MM.1S (cell line): ENCODE measurements at regions not wholly inside any gene's neighbourhood (a gene's known extent, or its start where the extent isn't known, plus 50 kb on each side); places are given as distances from the start of the nearest gene placed in this dataset.

Experiments used
- DNase-seq: peaks from one replicate; pipeline ENCODE4 v3.0.0-alpha.2; 2015
- H2AFZ ChIP-seq: fragments of 300-600 bp; sonication (generic); 2 replicates; pipeline ENCODE4 v1.6.0; 2016; ENCODE audit warnings: antibody characterized with exemption, low read length
- H3F3A ChIP-seq: fragments of 300-600 bp; sonication (generic); 2 replicates; pipeline ENCODE4 v1.6.1; 2016; ENCODE audit warnings: mild to moderate bottlenecking, antibody characterized with exemption, low read length, moderate library complexity, mixed read lengths; ENCODE audit not compliant: insufficient read depth
- H3K27ac ChIP-seq: fragments of 300-600 bp; sonication (generic); 2 replicates; pipeline ENCODE4 v1.5.1; 2016; ENCODE audit warnings: mild to moderate bottlenecking, low read length
- H3K27me3 ChIP-seq: fragments of 300-600 bp; sonication (generic); replicated peaks from 2 replicates; pipeline ENCODE4 v1.6.0; 2016; ENCODE audit warnings: low read length; ENCODE audit not compliant: insufficient read depth
- H3K36me3 ChIP-seq: fragments of 300-600 bp; sonication (generic); replicated peaks from 2 replicates; pipeline ENCODE4 v1.6.1; 2016; ENCODE audit warnings: mild to moderate bottlenecking, low read length, mixed read lengths; ENCODE audit not compliant: insufficient read depth
- H3K4me1 ChIP-seq: fragments of 300-600 bp; sonication (generic); 2 replicates; pipeline ENCODE4 v1.6.1; 2016; ENCODE audit warnings: low read length, mixed read lengths
- H3K4me2 ChIP-seq: fragments of 300-600 bp; sonication (generic); 2 replicates; pipeline ENCODE4 v1.6.0; 2016; ENCODE audit warnings: low read depth, low read length
- H3K4me3 ChIP-seq: fragments of 300-600 bp; sonication (generic); 2 replicates; pipeline ENCODE4 v1.5.1; 2016; ENCODE audit warnings: low read length, mixed read lengths
- H3K79me2 ChIP-seq: fragments of 300-600 bp; sonication (generic); 2 replicates; pipeline ENCODE4 v1.6.1; 2016; ENCODE audit warnings: mixed run types, low read length, mixed read lengths
- H3K9ac ChIP-seq: fragments of 300-600 bp; sonication (generic); 2 replicates; pipeline ENCODE4 v1.6.1; 2016; ENCODE audit warnings: low read length, mixed read lengths
- H3K9me2 ChIP-seq: fragments of 300-600 bp; sonication (generic); replicated peaks from 2 replicates; pipeline ENCODE4 v1.6.1; 2016; ENCODE audit warnings: mild to moderate bottlenecking, low read length, mixed read lengths; ENCODE audit not compliant: insufficient read depth
- H3K9me3 ChIP-seq: fragments of 300-600 bp; sonication (generic); replicated peaks from 2 replicates; pipeline ENCODE4 v1.6.1; 2016; ENCODE audit warnings: mild to moderate bottlenecking, low read length, mixed read lengths; ENCODE audit not compliant: insufficient read depth
- H4K20me1 ChIP-seq: fragments of 300-600 bp; sonication (generic); 2 replicates; pipeline ENCODE4 v1.6.1; 2016; ENCODE audit warnings: mild to moderate bottlenecking, low read length, moderate library complexity, mixed read lengths; ENCODE audit not compliant: insufficient read depth
- CTCF ChIP-seq: fragments of 300-600 bp; sonication (generic); IDR thresholded peaks from 2 replicates; pipeline ENCODE4 v1.5.1; 2016; ENCODE audit warnings: antibody characterized with exemption, low read length, mixed read lengths
- EZH2 ChIP-seq: fragments of 300-600 bp; sonication (generic); optimal IDR thresholded peaks from 2 replicates; pipeline ENCODE3; 2017; ENCODE audit warnings: low read depth, mild to moderate bottlenecking, antibody characterized with exemption, low read length, mixed read lengths
- EZH2phosphoT487 ChIP-seq: fragments of 300-600 bp; sonication (generic); IDR thresholded peaks from 2 replicates; pipeline ENCODE4 v1.6.1; 2018; ENCODE audit warnings: antibody characterized with exemption, low read length

GRCh38 chr3:137469263-137469662 is 294.9 kb upstream of the SOX14 start:
- Histone ChIP-seq H3K9me3 (no peaks in the 10 kb centered on the region), H3F3A (no peaks in the 10 kb centered on the region), H3K36me3 (no peaks in the 10 kb centered on the region), H3K9ac (no peak overlapping the region), H4K20me1 (no peaks in the 10 kb centered on the region), H3K4me1 (no peaks in the 10 kb centered on the region), H3K4me2 (no peak overlapping the region), H2AFZ (no peak overlapping the region), H3K27ac (no peak overlapping the region), H3K27me3 (no peaks in the 10 kb centered on the region), H3K9me2 (no peaks in the 10 kb centered on the region), H3K4me3 (no peak overlapping the region), H3K79me2 (no peaks in the 10 kb centered on the region)
- DNase-seq = no peak
- TF ChIP-seq EZH2phosphoT487 = no peak
- TF ChIP-seq EZH2 = no peak
- no peak for TF ChIP-seq CTCF

- Histone ChIP-seq H3K4me1 (no peaks in the 10 kb centered on the region), H3K79me2 (no peaks in the 10 kb centered on the region), H3K4me2 (no peak overlapping the region), H3K36me3 (no peaks in the 10 kb centered on the region), H4K20me1 (no peaks in the 10 kb centered on the region), H2AFZ (no peak overlapping the region), H3F3A (no peaks in the 10 kb centered on the region), H3K27me3 (no peaks in the 10 kb centered on the region), H3K9me3 (no peaks in the 10 kb centered on the region), H3K27ac (no peak overlapping the region), H3K9me2 (no peaks in the 10 kb centered on the region), H3K4me3 (no peak overlapping the region), H3K9ac (no peak overlapping the region)
- no peak for DNase-seq
- TF ChIP-seq EZH2phosphoT487 (no peak), CTCF (no peak), EZH2 (no peak)
Observed at GRCh38 chr3:137471130-137471529, 293.0 kb upstream of the SOX14 start.

- no peaks in the 10 kb centered on the region for H3K9me2 ChIP-seq
- no peak for TF ChIP-seq EZH2phosphoT487
- no peak for TF ChIP-seq EZH2
- TF ChIP-seq CTCF = no peak
Observed at GRCh38 chr3:137471558-137472204, 292.4 kb upstream of the SOX14 start.

More at GRCh38 chr3:137471558-137472204, 292.4 kb upstream of the SOX14 start:
- no peaks in the 10 kb centered on the region for H4K20me1 ChIP-seq
- DNase-seq = no peak
- H3K4me1 ChIP-seq = no peaks in the 10 kb centered on the region
- H3K27me3 ChIP-seq = no peaks in the 10 kb centered on the region
- H3K4me2 ChIP-seq = no peak overlapping the region
- H2AFZ ChIP-seq = no peak overlapping the region
- H3F3A ChIP-seq = no peaks in the 10 kb centered on the region
- H3K9ac ChIP-seq = no peak overlapping the region
- no peaks in the 10 kb centered on the region for H3K79me2 ChIP-seq
- H3K9me3 ChIP-seq = no peaks in the 10 kb centered on the region
- H3K4me3 ChIP-seq = no peak overlapping the region
- H3K36me3 ChIP-seq = no peaks in the 10 kb centered on the region
- H3K27ac ChIP-seq = no peak overlapping the region
